GM12878 (cell line): ENCODE measurements at regions not wholly inside any gene's neighbourhood (a gene's known extent, or its start where the extent isn't known, plus 50 kb on each side); places are given as distances from the start of the nearest gene placed in this dataset.

Experiments used
- BMI1 ChIP-seq: fragments of 450-650 bp; IDR thresholded peaks from 2 replicates; pipeline ENCODE4 v1.6.1; 2016; ENCODE audit warnings: mild to moderate bottlenecking, moderate library complexity, borderline replicate concordance
- HDGF ChIP-seq: fragments of 450-650 bp; IDR thresholded peaks from 2 replicates; pipeline ENCODE4 v1.6.1; 2016; ENCODE audit warnings: antibody characterized with exemption
- KLF5 ChIP-seq: fragments of 450-650 bp; IDR thresholded peaks from 2 replicates; pipeline ENCODE4 v1.6.1; 2014; ENCODE audit warnings: mild to moderate bottlenecking; ENCODE audit not compliant: partially characterized antibody
- TF ChIP-seq, protein P1 (sequence below): IDR thresholded peaks from 2 replicates; pipeline ENCODE4 v1.6.1; 2012; ENCODE audit warnings: improper control_type of control experiment, low read depth, low read length; ENCODE audit not compliant: insufficient replicate concordance
- TF ChIP-seq, protein P2 (sequence below): fragments of 450-650 bp; IDR thresholded peaks from 2 replicates; pipeline ENCODE4 v1.6.1; 2017; ENCODE audit warnings: low read depth, mild to moderate bottlenecking, moderate library complexity

DNA sequence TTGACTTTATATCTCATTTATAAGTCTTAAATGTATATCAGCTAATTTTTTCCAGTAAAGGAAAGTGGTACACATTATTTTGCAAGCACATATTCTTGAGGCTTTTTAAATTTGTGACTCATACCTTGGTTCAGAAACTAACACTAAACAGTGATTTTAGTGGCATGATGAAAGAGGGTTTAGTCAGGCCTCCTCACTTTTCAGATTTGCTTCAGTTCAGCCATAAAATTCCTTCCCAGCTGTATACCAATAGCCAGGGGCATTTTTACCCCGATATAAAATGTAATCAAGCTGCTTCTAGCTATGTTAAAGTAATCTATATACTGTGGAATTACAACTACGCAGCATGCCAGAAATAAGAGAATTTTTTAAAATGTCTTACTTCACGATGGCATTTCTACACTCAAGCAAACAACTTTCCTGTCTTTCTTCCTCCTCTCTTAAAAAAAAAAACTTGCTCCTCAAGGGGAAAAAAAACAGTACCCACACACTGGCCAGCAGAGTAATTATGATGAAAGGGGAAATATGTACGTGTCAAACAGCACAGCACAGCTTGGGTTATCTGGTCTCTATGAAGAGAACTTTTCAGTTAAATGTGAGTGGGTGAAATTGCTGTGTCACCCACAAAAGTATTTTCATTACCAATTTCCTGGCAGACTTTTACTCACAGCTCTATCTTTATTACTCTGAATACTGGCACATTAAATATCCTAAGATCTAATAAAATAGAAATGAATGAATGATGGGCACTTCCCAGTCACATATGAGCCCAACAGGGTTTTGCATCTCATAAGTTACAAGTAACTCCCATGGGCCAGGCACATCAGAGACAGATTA is 244.8 kb upstream of the TENT5A start (continued):
- TF ChIP-seq, protein P1, sequence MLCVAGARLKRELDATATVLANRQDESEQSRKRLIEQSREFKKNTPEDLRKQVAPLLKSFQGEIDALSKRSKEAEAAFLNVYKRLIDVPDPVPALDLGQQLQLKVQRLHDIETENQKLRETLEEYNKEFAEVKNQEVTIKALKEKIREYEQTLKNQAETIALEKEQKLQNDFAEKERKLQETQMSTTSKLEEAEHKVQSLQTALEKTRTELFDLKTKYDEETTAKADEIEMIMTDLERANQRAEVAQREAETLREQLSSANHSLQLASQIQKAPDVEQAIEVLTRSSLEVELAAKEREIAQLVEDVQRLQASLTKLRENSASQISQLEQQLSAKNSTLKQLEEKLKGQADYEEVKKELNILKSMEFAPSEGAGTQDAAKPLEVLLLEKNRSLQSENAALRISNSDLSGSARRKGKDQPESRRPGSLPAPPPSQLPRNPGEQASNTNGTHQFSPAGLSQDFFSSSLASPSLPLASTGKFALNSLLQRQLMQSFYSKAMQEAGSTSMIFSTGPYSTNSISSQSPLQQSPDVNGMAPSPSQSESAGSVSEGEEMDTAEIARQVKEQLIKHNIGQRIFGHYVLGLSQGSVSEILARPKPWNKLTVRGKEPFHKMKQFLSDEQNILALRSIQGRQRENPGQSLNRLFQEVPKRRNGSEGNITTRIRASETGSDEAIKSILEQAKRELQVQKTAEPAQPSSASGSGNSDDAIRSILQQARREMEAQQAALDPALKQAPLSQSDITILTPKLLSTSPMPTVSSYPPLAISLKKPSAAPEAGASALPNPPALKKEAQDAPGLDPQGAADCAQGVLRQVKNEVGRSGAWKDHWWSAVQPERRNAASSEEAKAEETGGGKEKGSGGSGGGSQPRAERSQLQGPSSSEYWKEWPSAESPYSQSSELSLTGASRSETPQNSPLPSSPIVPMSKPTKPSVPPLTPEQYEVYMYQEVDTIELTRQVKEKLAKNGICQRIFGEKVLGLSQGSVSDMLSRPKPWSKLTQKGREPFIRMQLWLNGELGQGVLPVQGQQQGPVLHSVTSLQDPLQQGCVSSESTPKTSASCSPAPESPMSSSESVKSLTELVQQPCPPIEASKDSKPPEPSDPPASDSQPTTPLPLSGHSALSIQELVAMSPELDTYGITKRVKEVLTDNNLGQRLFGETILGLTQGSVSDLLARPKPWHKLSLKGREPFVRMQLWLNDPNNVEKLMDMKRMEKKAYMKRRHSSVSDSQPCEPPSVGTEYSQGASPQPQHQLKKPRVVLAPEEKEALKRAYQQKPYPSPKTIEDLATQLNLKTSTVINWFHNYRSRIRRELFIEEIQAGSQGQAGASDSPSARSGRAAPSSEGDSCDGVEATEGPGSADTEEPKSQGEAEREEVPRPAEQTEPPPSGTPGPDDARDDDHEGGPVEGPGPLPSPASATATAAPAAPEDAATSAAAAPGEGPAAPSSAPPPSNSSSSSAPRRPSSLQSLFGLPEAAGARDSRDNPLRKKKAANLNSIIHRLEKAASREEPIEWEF: no peak
- TF ChIP-seq HDGF (no peak), KLF5 (peak; percentile 24), BMI1 (no peak)
- TF ChIP-seq, protein P2, sequence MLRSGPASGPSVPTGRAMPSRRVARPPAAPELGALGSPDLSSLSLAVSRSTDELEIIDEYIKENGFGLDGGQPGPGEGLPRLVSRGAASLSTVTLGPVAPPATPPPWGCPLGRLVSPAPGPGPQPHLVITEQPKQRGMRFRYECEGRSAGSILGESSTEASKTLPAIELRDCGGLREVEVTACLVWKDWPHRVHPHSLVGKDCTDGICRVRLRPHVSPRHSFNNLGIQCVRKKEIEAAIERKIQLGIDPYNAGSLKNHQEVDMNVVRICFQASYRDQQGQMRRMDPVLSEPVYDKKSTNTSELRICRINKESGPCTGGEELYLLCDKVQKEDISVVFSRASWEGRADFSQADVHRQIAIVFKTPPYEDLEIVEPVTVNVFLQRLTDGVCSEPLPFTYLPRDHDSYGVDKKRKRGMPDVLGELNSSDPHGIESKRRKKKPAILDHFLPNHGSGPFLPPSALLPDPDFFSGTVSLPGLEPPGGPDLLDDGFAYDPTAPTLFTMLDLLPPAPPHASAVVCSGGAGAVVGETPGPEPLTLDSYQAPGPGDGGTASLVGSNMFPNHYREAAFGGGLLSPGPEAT: peak; percentile 80
